HepG2 (cell line): ENCODE measurements at regions not wholly inside any gene's neighbourhood (a gene's known extent, or its start where the extent isn't known, plus 50 kb on each side); places are given as distances from the start of the nearest gene placed in this dataset.

Experiments used
- MED1 ChIP-seq: sonication (generic); formaldehyde crosslinking; IDR thresholded peaks from 2 replicates; pipeline ENCODE4 v1.4.0; 2020; ENCODE audit warnings: missing genetic modification reagents
- SALL1 ChIP-seq: sonication (generic); formaldehyde crosslinking; IDR thresholded peaks from 2 replicates; pipeline ENCODE4 v1.8.0; 2022; ENCODE audit warnings: mild to moderate bottlenecking, missing genetic modification reagents
- YY1 ChIP-seq: IDR thresholded peaks from 2 replicates; pipeline ENCODE4 v1.6.1; 2011; ENCODE audit warnings: low read length, low read depth, moderate library complexity, mild to moderate bottlenecking; ENCODE audit not compliant: insufficient read depth, insufficient replicate concordance
- ZFP37 ChIP-seq: sonication (generic); formaldehyde crosslinking; IDR thresholded peaks from 2 replicates; pipeline ENCODE4 v1.4.0; 2020; ENCODE audit warnings: missing genetic modification reagents, borderline replicate concordance
- ZNF777 ChIP-seq: sonication (generic); formaldehyde crosslinking; IDR thresholded peaks from 2 replicates; pipeline ENCODE4 v1.4.0; 2020; ENCODE audit warnings: missing genetic modification reagents
- TF ChIP-seq, protein P1 (sequence below): sonication (generic); formaldehyde crosslinking; IDR thresholded peaks from 2 replicates; pipeline ENCODE4 v1.9.0; 2021; ENCODE audit warnings: mild to moderate bottlenecking, missing genetic modification reagents
- TF ChIP-seq, protein P2 (sequence below): sonication (generic); formaldehyde crosslinking; IDR thresholded peaks from 2 replicates; pipeline ENCODE4 v1.8.0; 2022; ENCODE audit warnings: low read depth, missing genetic modification reagents
- TF ChIP-seq, protein P3 (sequence below): sonication (generic); formaldehyde crosslinking; IDR thresholded peaks from 2 replicates; pipeline ENCODE4 v1.4.0; 2020; ENCODE audit warnings: missing genetic modification reagents

DNA sequence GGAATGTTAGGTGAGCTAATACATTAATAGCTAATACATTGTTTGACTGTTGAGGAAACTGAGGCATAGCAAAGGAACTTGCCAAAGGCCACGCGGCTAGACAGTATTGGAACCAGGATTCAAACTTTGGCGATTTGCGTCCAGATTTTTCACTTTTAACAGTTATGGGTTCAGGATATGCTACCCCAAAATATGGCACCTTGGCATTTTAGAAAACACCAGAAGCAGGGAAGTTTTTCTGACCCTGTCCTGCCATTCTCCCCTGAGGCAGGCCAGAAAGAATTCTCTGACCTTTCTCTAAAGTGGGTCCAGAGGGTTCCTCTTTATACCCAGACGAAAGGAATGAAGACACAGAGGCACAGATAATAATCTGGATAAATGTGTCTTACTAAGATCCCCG, 166.9 kb downstream of the MYCN start (continued):
- TF ChIP-seq, protein P1, sequence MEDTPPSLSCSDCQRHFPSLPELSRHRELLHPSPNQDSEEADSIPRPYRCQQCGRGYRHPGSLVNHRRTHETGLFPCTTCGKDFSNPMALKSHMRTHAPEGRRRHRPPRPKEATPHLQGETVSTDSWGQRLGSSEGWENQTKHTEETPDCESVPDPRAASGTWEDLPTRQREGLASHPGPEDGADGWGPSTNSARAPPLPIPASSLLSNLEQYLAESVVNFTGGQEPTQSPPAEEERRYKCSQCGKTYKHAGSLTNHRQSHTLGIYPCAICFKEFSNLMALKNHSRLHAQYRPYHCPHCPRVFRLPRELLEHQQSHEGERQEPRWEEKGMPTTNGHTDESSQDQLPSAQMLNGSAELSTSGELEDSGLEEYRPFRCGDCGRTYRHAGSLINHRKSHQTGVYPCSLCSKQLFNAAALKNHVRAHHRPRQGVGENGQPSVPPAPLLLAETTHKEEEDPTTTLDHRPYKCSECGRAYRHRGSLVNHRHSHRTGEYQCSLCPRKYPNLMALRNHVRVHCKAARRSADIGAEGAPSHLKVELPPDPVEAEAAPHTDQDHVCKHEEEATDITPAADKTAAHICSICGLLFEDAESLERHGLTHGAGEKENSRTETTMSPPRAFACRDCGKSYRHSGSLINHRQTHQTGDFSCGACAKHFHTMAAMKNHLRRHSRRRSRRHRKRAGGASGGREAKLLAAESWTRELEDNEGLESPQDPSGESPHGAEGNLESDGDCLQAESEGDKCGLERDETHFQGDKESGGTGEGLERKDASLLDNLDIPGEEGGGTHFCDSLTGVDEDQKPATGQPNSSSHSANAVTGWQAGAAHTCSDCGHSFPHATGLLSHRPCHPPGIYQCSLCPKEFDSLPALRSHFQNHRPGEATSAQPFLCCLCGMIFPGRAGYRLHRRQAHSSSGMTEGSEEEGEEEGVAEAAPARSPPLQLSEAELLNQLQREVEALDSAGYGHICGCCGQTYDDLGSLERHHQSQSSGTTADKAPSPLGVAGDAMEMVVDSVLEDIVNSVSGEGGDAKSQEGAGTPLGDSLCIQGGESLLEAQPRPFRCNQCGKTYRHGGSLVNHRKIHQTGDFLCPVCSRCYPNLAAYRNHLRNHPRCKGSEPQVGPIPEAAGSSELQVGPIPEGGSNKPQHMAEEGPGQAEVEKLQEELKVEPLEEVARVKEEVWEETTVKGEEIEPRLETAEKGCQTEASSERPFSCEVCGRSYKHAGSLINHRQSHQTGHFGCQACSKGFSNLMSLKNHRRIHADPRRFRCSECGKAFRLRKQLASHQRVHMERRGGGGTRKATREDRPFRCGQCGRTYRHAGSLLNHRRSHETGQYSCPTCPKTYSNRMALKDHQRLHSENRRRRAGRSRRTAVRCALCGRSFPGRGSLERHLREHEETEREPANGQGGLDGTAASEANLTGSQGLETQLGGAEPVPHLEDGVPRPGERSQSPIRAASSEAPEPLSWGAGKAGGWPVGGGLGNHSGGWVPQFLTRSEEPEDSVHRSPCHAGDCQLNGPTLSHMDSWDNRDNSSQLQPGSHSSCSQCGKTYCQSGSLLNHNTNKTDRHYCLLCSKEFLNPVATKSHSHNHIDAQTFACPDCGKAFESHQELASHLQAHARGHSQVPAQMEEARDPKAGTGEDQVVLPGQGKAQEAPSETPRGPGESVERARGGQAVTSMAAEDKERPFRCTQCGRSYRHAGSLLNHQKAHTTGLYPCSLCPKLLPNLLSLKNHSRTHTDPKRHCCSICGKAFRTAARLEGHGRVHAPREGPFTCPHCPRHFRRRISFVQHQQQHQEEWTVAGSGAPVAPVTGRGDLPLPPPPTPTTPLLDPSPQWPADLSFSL (CRISPR knock-in tag): no peak
- TF ChIP-seq ZFP37 (CRISPR knock-in tag) (no peak), ZNF777 (CRISPR knock-in tag) (no peak), MED1 (CRISPR knock-in tag) (no peak), SALL1 (CRISPR knock-in tag) (no peak), YY1 (no peak)
- TF ChIP-seq, protein P2, sequence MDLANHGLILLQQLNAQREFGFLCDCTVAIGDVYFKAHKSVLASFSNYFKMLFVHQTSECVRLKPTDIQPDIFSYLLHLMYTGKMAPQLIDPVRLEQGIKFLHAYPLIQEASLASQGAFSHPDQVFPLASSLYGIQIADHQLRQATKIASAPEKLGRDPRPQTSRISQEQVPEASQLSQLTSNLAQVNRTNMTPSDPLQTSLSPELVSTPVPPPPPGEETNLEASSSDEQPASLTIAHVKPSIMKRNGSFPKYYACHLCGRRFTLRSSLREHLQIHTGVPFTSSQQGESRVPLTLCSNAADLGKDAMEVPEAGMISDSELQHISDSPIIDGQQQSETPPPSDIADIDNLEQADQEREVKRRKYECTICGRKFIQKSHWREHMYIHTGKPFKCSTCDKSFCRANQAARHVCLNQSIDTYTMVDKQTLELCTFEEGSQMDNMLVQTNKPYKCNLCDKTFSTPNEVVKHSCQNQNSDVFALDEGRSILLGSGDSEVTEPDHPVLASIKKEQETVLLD: no peak
- TF ChIP-seq, protein P3, sequence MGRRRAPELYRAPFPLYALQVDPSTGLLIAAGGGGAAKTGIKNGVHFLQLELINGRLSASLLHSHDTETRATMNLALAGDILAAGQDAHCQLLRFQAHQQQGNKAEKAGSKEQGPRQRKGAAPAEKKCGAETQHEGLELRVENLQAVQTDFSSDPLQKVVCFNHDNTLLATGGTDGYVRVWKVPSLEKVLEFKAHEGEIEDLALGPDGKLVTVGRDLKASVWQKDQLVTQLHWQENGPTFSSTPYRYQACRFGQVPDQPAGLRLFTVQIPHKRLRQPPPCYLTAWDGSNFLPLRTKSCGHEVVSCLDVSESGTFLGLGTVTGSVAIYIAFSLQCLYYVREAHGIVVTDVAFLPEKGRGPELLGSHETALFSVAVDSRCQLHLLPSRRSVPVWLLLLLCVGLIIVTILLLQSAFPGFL (CRISPR knock-in tag): no peak
